Adrenal gland (tissue), 9 donors: ENCODE measurements at regions not wholly inside any gene's neighbourhood (a gene's known extent, or its start where the extent isn't known, plus 50 kb on each side); places are given as distances from the start of the nearest gene placed in this dataset.

Experiments used
- DNase-seq, 7 donors: peaks; one replicate each; pipeline ENCODE4 v3.0.0-alpha.2; 2019 to 2020
- H3K27ac ChIP-seq, 5 donors: fragments of 200-600 bp; sonication (generic) in 4 of 5; 1 replicate in 3 of 5; 2 replicates in 2 of 5; pipeline versions ENCODE4 v1.5.1 to v1.8.0; 2016 to 2020; ENCODE audit warnings: mild to moderate bottlenecking in 1 of 5
- H3K27me3 ChIP-seq: fragments of 200-600 bp; 2 replicates; pipeline ENCODE4 v1.8.0; 2021
- H3K36me3 ChIP-seq, 2 donors: fragments of 200-600 bp; replicated peaks in 1 of 2; 1 replicate in 1 of 2; 2 replicates in 1 of 2; pipeline versions ENCODE4 v1.5.1 to v1.8.0; 2018 to 2022
- H3K4me1 ChIP-seq, 2 donors: fragments of 200-600 bp; replicated peaks in 1 of 2; 1 replicate in 1 of 2; 2 replicates in 1 of 2; pipeline versions ENCODE4 v1.5.1 to v1.8.0; 2018 to 2021
- H3K4me3 ChIP-seq, 4 donors: fragments of 200-600 bp; sonication (generic) in 3 of 4; one replicate each; pipeline ENCODE4 v1.5.1; 2016 to 2018
- H3K9me3 ChIP-seq, 3 donors: fragments of 200-600 bp; sonication (generic) in 1 of 3; replicated peaks in 1 of 3; 1 replicate in 2 of 3; 2 replicates in 1 of 3; pipeline versions ENCODE4 v1.5.1 to v1.8.0; 2016 to 2021
- CTCF ChIP-seq, 6 experiments: fragments of 450-650 bp in 4 of 6; fragments of 200-600 bp in 2 of 6; sonication (generic) in 1 of 6; IDR thresholded peaks; 1 replicate in 5 of 6; 2 replicates in 1 of 6; pipeline versions ENCODE4 v1.5.1 to v1.8.0; 2016 to 2021; ENCODE audit warnings: antibody characterized with exemption in 6 of 6, mild to moderate bottlenecking in 2 of 6, moderate library complexity in 1 of 6
- POLR2A ChIP-seq, 2 donors: fragments of 450-650 bp; IDR thresholded peaks; one replicate each; pipeline ENCODE4 v1.6.1; 2017; ENCODE audit warnings: antibody characterized with exemption in 2 of 2, mild to moderate bottlenecking in 2 of 2, moderate library complexity in 1 of 2
- WGBS, 4 donors: extraction: QIAGEN DNeasy Blood & Tissue Kit in 2 of 4; methylation state at CpG; one replicate each; pipeline versions ENCODE4 v1.1.5 to v1.1.7; 2013 to 2017; 5-methylcytosine and 5-hydroxymethylcytosine counted together
- intact Hi-C, 2 donors: fragments of 100-400 bp; cut with DNase I; formaldehyde crosslinking; loops; one replicate each; pipeline versions ENCODE4 v1.14.1 to v1.15.0; 2022 to 2023
- donor health status: healthy with polysubstance abuse.
- donor health status: Bipolar disorder and iron deficiency.
- donor health status: DM: yes; HTN: yes; CAD: no.
- donor health status: DM: no; HTN: no; CAD: no.
- donor health status: DM: no; HTN: no; CAD: no.

DNA sequence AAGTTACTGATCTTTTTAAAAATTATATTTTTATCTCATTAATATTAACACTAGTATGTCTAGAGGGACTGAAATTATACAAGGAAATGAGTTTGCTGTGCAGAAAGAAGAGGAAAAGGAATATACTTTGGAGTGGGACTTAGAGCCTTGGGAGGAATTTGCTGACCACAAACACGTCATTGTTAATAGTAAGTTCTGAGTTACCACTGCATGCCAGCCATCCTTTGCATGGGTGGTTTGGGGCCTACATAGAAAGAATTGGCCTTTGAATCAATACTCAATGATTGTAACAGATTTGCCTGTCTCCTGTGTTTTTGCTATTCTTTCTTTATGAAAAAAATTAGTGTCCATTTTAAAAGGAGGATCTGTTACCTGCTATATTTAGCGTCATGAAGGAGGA, 232.6 kb upstream of the TNC start:
- Histone ChIP-seq H3K4me3 (no peak overlapping the region), H3K9me3 (no peaks in the 10 kb centered on the region), H3K4me1 (no peaks in the 10 kb centered on the region), H3K27ac (no peak overlapping the region), H3K27me3 (no peaks in the 10 kb centered on the region), H3K36me3 (no peaks in the 10 kb centered on the region)
- DNase-seq: no peak
- 68 to 80% (median 75%) methylated on average over 2 of the region's 2 CpGs for WGBS, 4 donors
- TF ChIP-seq POLR2A (IDR thresholded peaks at IDR 0.05): no peak
- intact Hi-C loops: no loop called here

- WGBS, 4 donors: 68 to 81% (median 80%) methylated on average over 3 of the region's 3 CpGs
- TF ChIP-seq POLR2A (IDR thresholded peaks at IDR 0.05) (no peak), CTCF (IDR thresholded peaks at IDR 0.05) (no peak)
Observed at GRCh38 chr9:115353681-115354080, 235.7 kb upstream of the TNC start.

GRCh38 chr9:115357821-115358220, 239.9 kb upstream of the TNC start:
- TF ChIP-seq CTCF (IDR thresholded peaks at IDR 0.05): no peak
- no peak for TF ChIP-seq POLR2A (IDR thresholded peaks at IDR 0.05)
- Histone ChIP-seq H3K4me3 (no peak overlapping the region), H3K27ac (no peak overlapping the region), H3K9me3 (no peaks in the 10 kb centered on the region), H3K36me3 (no peaks in the 10 kb centered on the region), H3K27me3 (no peaks in the 10 kb centered on the region), H3K4me1 (no peaks in the 10 kb centered on the region)
- WGBS, 4 donors: 52 to 71% (median 63%) methylated on average over 1 of the region's 1 CpG
- intact Hi-C loops: no loop called here
- DNase-seq: no peak

More at GRCh38 chr9:115353681-115354080, 235.7 kb upstream of the TNC start:
- Histone ChIP-seq H3K9me3 (no peaks in the 10 kb centered on the region), H3K4me3 (no peak overlapping the region), H3K4me1 (no peaks in the 10 kb centered on the region), H3K27ac (no peak overlapping the region), H3K27me3 (no peaks in the 10 kb centered on the region), H3K36me3 (no peaks in the 10 kb centered on the region)
- DNase-seq: no peak
- intact Hi-C loops: no loop called here

- Histone ChIP-seq H3K4me3 (no peak overlapping the region), H3K36me3 (no peaks in the 10 kb centered on the region), H3K27me3 (no peaks in the 10 kb centered on the region), H3K27ac (no peak overlapping the region), H3K4me1 (no peaks in the 10 kb centered on the region), H3K9me3 (no peaks in the 10 kb centered on the region)
- 42 to 57% (median 48%) methylated on average over 5 of the region's 5 CpGs for WGBS, 4 donors
- no peak for DNase-seq
- intact Hi-C loops: no loop called here
- TF ChIP-seq CTCF (IDR thresholded peaks at IDR 0.05): no peak
- no peak for TF ChIP-seq POLR2A (IDR thresholded peaks at IDR 0.05)
Observed at GRCh38 chr9:115359017-115359780, 241.2 kb upstream of the TNC start.

DNA sequence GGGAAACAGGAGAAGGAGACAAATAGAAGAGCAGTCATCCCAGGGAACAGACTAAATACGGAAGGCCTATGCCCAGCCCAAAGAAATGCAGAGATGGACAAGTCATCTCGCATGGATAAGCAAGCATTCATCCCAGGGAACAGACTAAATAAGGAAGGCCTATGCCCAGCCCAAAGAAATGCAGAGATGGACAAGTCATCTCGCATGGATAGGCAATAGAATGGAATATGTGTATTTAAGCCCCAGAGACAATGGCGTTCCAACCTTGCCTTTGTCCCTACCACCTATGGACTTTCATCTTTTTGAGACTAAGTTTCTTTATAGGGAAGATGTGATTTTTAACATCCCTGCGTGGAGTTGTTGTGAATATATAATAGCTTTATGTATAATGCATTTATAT, 242.2 kb upstream of the TNC start:
- no peak overlapping the region for H3K27ac ChIP-seq
- no peaks in the 10 kb centered on the region for H3K36me3 ChIP-seq
- H3K4me3 ChIP-seq: no peak overlapping the region
- TF ChIP-seq POLR2A (IDR thresholded peaks at IDR 0.05) (no peak), CTCF (IDR thresholded peaks at IDR 0.05) (no peak)
- no peaks in the 10 kb centered on the region for H3K27me3 ChIP-seq
- no peaks in the 10 kb centered on the region for H3K9me3 ChIP-seq
- DNase-seq: no peak
- H3K4me1 ChIP-seq: no peaks in the 10 kb centered on the region
- intact Hi-C loops: no loop called here
- 80 to 89% (median 83%) methylated on average over 5 of the region's 5 CpGs for WGBS, 4 donors
